Esophagus muscularis mucosa (tissue), 3 donors: ENCODE measurements at regions not wholly inside any gene's neighbourhood (a gene's known extent, or its start where the extent isn't known, plus 50 kb on each side); places are given as distances from the start of the nearest gene placed in this dataset.

Experiments
- POLR2A ChIP-seq: fragments of 450-650 bp; IDR thresholded peaks from one replicate; pipeline ENCODE4 v1.6.1; 2017; ENCODE audit warnings: antibody characterized with exemption, moderate library complexity, mild to moderate bottlenecking, low read depth
- TF ChIP-seq, protein P1 (sequence below), 3 experiments: fragments of 200-600 bp in 2 of 3; fragments of 450-650 bp in 1 of 3; sonication (generic) in 2 of 3; IDR thresholded peaks; one replicate each; pipeline ENCODE4 v1.5.1; 2017 to 2019; ENCODE audit warnings: antibody characterized with exemption in 3 of 3, mild to moderate bottlenecking in 2 of 3, moderate library complexity in 1 of 3

DNA sequence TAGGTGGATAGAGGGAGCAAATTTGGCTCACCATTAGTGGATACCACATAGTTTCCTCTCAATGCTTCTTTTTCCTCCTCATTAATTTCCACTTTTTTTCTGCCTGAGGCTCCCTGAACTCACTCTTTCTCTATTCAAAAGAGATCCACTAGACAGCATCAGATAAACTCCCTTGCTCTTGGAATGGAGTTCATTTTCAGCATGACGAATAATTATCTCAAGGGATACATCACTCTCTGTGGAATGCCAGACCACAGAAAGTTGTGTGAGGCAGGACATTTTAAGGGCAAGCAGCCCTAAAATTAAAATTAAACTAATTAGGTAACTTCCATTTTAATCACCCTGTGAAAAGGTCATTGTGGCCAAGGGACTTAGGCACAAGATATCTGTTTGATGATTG is 1920.1 kb upstream of the CELF4 start:
- TF ChIP-seq POLR2A = no peak
- TF ChIP-seq, protein P1, sequence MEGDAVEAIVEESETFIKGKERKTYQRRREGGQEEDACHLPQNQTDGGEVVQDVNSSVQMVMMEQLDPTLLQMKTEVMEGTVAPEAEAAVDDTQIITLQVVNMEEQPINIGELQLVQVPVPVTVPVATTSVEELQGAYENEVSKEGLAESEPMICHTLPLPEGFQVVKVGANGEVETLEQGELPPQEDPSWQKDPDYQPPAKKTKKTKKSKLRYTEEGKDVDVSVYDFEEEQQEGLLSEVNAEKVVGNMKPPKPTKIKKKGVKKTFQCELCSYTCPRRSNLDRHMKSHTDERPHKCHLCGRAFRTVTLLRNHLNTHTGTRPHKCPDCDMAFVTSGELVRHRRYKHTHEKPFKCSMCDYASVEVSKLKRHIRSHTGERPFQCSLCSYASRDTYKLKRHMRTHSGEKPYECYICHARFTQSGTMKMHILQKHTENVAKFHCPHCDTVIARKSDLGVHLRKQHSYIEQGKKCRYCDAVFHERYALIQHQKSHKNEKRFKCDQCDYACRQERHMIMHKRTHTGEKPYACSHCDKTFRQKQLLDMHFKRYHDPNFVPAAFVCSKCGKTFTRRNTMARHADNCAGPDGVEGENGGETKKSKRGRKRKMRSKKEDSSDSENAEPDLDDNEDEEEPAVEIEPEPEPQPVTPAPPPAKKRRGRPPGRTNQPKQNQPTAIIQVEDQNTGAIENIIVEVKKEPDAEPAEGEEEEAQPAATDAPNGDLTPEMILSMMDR (IDR thresholded peaks at IDR 0.05) = no peak
